SK-N-SH (cell line): ENCODE measurements at regions not wholly inside any gene's neighbourhood (a gene's known extent, or its start where the extent isn't known, plus 50 kb on each side); places are given as distances from the start of the nearest gene placed in this dataset.

Experiments
- EP300 ChIP-seq, 2 experiments: IDR thresholded peaks; 2 replicates each; pipeline versions ENCODE4 v1.4.0 to v1.6.1; 2012; ENCODE audit warnings: borderline replicate concordance in 1 of 2, low read depth in 1 of 2, low read length in 1 of 2
- SMC3 ChIP-seq: IDR thresholded peaks from 2 replicates; pipeline ENCODE4 v1.6.1; 2012; ENCODE audit warnings: low read depth, low read length, improper control_type of control experiment
- TF ChIP-seq, protein P1 (sequence below): IDR thresholded peaks from 2 replicates; pipeline ENCODE4 v1.4.0; 2012; ENCODE audit warnings: low read depth, borderline replicate concordance

DNA sequence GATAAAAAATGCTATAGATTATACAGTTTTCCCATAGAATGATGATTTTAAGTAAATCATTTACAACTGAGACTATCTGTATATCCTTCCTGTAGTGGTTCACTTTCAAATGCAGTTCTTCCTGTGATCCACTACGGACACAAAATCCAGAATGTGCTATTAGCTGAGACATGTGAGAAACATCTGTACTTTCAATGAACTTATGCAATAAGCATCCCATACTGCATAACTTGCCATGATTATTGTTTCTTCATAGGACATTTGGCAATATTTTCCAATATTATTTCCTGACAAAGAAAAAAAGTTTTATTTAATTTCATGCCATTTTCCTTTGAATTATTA lies 83.5 kb upstream of the PRDX6 start:
- TF ChIP-seq, protein P1, sequence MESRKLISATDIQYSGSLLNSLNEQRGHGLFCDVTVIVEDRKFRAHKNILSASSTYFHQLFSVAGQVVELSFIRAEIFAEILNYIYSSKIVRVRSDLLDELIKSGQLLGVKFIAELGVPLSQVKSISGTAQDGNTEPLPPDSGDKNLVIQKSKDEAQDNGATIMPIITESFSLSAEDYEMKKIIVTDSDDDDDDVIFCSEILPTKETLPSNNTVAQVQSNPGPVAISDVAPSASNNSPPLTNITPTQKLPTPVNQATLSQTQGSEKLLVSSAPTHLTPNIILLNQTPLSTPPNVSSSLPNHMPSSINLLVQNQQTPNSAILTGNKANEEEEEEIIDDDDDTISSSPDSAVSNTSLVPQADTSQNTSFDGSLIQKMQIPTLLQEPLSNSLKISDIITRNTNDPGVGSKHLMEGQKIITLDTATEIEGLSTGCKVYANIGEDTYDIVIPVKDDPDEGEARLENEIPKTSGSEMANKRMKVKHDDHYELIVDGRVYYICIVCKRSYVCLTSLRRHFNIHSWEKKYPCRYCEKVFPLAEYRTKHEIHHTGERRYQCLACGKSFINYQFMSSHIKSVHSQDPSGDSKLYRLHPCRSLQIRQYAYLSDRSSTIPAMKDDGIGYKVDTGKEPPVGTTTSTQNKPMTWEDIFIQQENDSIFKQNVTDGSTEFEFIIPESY = no peak
- TF ChIP-seq EP300 (IDR thresholded peaks at IDR 0.05; ENCODE audit: borderline replicate concordance in 1 of 2, low read depth in 1 of 2, low read length in 1 of 2) (no peak), SMC3 (no peak)
